ENCODE measurements at regions not wholly inside any gene's neighbourhood (a gene's known extent, or its start where the extent isn't known, plus 50 kb on each side); places are given as distances from the start of the nearest gene placed in this dataset.

DNA sequence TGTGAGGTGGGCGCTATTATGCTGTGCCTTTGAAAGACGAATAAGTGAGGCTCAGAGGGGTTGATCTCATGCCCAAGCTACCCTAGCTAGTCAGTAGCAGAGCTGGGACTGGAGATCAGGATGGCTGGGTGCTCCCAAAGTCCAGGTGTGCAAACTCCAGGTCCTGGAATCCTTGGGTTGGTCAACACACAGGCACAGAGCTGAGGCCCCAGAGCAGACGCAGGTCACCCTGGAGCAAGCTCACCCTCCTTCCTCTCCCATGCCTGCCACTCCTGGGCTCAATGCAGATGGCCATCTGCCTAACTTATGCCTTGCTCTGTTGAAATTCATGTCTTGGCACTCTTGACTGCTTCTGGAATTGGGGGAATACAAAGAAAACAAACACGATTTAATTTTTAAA lies 587.2 kb downstream of the PTPRU start:
- DNase-seq, result no peak

DNA sequence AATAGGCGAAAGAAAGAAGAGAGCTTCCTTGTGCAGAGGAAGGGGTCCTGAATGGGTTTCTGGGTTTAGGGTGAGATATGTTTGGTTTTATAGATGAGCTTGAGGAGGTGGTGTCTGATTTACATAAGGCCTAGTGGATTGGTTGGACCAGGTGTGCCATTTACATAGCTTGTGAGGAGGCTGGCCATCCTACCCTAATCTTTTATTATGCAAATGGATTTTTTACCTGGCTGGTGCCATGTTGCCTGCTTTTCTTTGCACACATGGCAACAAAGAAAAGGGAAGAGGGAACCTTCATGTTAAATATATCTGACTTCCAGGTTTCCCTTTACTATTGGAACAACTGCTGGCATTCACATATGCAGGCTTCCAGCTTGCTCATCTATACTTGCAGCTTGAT lies 585.3 kb downstream of the PTPRU start:
- no peak for DNase-seq

DNA sequence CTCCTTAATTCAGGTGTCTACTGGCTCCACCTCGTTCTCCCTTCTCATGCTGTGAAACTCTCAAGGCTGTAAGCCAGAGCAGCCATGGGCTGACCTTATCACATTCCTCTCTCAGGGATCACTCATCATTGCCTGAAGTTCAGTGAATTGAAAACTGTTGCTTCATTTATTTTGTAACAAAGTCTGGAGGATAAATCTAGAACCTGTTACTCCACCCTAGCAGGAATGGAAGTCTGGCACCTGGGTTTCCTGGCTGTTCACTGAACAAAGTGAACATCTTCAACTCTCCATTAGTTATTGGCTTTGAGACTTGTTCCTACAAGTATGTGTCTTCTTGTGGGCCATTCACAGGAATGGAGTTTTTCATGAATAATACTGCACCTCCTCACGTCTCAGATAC lies 584.1 kb downstream of the PTPRU start:
- DNase-seq, result no peak

DNA sequence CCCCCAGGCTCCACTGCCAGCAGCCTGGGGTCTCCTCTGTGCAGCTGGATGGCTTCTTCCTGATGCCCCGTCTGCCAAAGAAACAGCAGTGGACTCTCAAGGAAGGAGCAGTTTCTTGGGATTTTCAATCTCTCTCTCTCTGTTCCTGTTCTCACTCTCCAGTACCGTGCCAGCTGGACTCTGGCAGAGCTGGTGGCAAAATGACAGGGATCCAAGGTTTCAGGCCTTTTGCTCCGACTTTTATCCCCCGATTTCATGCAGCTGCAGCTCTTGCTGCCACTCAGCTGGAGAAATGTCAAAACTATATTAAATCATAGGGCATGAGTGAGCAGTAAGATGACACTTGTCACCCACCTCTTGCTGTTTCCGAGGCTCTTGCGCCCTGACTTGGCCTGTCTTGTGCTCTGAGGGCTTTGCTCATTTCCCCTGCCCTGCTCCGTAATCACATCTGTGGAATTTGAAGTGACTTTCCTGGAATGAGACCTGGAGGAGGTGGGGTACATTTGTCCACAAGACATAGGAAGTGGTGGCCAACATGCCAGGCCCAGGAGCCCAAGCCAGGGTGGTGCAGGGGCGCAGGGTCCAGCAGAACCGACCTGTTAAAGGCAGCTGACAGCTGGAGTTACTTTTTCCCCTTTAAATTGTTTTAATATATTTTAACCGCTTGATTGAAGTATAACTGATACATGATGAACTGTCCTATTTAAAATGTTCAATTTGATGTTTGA lies 576.2 kb downstream of the PTPRU start:
- DNase-seq, result no peak

DNA sequence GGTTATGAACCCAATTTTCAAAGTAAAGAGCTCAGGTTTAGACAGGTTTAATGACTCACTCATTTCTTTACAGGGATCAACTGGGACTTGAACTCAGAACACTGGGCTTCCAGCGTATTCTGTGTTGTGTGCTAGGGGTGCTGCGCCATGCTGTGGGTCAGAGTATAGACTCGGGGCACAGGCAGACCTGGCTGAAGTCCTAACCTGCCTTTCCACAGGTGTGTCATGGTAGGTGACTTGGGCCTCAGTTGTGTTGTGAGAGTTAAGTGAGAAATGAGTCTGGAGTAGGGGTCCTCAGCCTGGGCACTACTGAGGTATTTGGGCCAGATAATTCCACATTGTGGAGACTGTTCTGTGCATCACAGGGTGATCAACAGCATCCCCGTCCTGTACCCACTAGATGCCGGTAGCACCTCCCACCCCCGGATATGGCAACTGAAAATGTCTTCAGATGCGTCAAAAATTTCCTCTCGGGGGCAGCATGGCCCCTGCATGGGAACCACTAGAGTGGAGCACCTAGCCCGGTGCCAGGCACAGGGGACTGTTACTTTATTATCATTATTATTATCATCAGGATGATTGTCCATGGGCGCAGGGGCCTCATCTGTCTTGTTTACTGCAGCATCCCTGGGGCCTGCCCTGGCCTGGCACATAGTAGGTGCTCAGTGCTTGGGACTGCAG lies 575.5 kb downstream of the PTPRU start:
- no peak for DNase-seq

DNA sequence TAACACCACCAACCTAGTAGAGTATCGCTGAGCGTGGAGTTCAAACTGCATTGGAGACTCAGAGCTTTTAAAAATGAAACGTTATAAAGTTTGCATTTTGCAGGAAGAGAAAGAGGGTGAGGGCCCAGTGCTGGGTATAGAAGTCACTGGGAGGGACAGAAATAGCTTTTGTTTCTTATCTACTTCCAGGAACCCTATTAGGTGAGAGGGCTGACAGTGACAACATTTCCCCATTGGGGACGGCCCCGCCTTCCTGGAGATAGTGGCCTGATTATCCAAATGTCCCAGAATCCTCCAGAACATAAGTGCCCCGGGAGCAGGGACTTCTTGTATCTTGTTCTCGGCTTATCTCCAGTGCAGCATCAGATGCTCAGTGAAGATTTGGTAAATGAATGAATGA lies 574.9 kb downstream of the PTPRU start:
- DNase-seq, result no peak

DNA sequence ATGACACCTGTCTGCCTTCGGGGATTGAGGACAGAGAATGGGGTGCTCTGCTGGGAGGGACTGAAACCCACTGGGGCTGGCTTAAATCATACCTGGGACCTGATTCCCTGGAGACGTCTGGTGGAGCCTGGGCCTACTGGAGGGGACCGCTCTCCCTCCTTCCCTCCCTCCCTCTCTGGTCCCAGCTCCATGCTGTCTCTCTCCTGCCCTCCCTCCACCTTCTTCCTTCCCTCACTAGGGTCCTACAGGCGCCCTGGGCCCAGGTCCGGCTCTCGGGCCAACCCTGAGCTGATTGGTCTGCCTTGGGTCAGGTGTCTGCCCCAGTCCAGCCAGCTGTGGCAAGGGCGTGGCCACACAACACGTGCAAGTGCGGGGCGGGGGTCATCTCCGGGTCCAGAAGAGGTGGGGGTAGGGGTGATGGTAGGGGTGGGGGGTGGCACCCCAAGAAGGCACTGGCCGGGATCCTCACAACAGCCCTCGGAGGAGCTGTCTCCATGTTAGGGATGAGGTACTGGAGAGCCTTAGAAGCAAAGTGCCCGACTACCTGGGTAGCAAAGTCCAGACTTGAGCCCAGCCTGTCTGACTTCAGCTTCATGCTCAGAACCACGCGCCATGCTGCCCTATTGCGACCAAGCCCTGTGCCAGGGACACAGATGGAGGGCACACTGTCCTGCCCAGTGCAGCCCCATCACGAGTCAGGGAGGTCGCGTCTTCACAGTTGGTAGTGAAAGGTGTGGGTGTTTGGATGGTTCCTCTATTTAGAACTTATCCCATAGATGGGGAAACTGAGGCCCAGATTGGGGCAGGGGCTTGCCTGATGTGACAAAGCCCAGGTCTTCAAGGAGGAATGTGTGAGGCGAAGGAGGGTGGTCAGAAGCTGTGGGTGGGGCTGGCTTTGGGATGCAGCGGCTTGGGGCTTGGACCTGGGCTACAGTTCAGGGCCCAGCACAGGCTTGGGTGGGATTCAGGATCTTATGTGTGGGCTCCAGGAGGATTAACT lies 574.1 kb downstream of the PTPRU start:
- no peak for DNase-seq

DNA sequence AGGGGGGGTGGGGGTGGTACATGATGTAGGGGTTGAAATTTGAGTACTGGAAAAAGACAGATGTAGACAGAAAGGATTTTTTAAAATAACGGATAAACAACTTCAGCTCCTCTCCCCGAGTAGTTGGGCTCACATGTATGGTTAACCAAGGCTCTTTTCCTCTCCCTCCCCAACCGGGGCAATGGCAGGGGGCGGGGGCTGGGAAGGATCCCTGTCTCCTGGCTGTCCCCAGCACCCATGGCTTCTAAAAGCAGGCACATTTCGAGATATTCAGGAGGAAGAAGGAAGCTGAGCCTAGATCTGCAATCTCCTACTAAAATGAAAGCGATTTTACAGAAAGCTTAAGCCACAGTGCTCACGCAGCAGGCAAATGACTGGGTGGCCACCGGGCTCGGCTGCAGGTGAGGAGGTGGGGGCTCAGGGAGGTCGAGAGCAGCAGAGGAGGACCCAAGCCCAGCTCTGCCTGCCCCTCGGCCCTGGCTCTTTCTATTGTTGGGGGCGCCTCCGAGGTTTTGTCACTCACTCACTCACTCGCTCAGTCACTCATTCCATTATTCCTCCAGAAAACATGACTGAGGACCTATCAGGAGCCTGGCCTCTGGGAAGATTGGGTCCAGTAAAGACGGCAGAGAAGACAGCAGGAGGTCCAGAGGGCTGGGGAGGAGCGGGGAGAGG lies 573.3 kb downstream of the PTPRU start:
- no peak for DNase-seq

DNA sequence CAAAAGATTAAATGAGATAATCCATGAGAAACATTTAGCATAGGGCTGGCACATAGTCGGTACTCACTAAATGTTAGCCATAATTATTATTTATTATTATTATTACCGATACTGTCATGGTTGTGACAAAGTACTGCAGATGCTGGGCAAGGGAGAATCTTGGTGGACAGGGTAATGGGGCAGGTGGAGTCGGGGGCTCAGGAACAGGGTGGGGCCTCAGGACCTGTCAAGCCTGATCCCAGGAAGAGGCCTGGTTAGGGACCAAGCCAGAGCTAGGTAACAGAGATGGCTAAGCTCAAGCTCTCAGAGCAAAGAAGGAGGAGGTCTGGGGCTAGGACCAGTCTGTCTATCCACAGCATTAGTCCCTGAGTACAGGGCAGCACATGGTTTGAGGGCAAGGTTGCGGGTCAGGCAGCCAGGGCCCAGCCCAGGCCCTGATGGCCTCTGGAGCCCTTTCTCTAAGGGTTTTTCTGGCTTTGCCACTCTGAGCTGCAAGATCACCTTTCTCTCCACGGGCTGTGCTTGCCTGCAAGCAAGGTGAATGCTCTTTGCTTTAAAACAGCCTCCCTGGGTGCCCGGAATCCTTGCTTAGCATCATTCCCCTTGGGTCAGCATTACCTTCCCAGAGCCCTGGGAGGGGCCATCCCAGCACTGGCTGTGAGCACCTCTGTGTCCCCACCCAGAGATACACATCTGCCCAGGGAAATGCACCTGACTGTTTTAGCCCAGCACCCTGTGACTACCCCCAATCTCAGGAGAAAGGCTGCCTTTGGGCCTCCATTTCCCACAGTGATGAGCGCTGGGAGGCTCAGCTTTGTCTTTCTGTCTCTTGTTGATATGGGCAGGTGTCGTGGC lies 572.0 kb downstream of the PTPRU start:
- DNase-seq, result no peak

DNA sequence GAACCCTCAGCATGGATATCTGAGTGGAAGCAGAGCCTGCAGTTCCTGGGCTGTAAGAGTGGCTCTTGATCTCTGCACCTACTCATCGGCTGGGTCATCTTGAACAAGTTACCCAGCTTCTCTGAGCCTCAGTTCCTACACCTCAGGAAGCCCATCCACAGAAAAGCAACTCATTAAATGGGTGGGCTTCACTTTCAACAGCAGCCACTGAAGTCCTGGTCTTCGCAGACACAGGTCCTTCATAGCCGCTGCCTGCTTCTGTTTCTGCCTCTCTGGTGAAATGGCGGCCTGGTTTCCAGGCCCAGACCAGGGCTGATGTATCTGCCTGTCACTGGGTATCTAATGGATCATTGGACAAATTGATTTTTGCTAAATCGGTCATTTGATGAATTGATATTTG lies 571.4 kb downstream of the PTPRU start:
- DNase-seq, result no peak

DNA sequence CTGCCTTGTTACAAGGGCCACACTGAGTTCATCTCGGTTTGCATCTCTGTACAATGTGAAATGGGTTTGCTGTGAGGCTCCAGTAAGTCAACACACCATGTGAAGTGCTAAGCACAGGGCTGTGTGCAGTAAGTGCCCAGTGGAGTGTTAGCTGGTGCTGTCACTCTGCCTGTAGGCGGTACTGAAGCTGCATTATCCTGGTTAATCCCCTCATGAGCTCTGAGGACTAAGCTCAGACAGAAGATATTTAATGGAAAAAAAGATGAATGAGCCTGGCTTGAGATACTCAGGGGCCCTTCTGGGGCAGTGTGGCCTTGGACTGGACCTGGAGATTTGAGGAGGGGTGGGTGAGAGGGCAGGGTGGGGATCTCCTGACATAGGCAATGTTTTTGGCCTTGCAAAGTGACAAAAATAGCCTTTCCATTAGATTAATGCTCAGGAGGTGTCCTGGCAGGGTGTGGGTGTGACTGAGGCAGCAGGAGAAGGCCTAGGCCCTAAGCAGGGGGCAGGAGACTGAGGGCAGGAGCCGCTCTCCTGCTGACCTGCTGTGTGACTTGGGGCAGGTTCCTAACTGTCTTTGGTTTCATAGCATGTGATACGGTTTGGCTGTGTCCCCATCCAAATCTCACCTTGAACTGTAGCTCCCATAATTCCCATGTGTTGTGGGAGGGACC lies 570.5 kb downstream of the PTPRU start:
- DNase-seq, result no peak

DNA sequence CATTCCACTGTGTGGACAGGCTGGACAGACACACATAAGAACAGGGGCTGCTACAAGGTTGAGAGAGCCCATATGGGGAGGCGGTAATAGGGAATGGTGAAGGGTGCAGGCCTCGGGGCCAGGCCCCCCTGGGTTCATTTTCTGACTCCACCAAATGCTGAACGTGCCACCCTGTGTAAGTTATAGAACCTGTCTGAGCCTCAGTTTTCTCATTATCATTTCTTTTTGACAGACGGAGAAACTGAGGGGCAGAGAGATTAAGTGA lies 569.5 kb downstream of the PTPRU start:
- DNase-seq, result no peak

DNA sequence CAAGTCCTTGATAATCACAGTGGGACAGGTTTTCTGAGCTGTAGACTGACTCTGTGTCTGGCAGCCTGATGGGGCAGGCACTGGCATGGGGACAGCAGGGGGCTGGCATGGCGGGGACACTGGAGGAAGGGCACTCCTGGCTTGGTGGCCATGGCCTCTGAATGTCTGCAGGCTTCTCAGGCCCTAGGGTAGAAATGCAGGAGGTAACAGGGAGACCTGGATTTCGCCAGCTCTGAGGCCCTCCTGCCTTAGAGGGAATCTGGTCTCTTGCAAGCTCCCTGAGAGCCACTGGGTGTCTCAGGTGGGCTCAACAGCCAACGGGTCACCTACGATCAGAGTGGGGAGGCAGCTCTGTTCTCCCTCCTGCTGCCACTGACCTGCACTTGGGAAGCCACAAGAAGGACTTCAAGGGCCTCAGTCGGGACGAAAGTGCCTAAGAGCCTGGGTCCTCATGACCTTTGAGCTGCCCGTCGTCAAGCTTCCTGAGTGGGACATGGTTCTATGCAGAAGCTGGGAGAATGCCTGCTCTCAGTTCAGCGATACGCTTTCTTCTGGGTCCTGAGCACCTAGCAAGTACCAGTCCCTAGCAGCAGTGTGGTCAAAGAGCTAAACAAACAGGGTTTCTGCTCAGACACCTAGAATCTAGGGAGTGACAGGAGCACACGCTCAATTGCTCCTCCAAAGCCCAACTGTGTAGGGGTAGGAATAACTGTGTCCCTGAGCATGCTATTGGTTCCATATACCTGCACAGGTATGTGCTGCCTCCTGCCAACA lies 569.0 kb downstream of the PTPRU start:
- DNase-seq, result no peak

DNA sequence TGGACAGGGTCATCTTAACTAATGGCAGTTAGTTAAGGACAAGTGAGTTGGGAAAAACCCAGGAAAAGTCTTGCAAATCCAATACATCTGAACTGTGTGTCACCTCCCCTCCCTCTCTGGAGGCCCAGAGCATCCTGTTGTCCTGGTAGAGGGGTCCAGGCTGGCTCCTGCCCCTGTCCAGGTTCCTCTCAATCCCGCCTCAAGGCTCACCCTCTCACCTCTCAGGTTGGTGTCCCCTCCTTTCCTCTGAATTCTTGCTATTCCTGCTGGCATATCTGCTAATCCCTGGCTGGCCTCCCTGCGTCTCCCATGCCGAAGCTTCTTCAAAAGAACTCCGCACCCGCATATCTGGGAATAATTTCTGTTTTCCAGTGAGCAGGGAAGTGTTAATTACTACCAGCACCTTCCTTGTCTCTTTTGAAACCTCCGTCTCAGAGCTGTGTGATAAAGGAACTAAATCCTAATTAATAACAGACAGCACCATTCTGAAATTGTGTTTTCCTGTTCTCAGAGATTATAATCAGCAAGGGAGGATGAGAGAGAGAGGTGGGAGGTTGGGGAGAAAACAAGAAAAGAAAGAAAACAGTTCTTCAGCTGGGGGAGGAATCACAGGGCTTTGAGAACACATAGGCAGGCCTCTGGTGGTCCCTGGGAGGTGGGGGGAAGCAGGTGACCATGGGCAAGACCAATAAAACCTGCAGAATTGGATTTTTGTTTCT lies 568.0 kb downstream of the PTPRU start:
- DNase-seq, result no peak

DNA sequence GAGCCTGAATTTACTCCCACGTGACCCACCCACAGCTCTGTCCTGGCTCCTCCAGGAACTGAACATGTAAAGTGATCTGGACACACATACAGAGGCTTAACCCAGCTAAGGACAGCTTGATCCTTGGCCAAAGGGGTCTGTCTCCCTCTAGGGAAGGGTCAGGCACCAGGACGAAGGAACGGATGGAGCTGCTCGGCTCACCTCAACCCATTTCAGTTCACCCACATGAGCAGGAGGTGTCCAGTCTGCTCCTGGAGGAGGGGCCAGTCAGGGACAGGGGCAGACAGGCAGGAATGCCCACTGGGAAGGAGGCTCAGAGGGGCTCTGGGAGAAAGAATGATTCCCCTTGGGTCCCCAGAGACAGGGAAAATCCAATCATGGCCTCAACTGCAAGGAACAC lies 567.2 kb downstream of the PTPRU start:
- no peak for DNase-seq

DNA sequence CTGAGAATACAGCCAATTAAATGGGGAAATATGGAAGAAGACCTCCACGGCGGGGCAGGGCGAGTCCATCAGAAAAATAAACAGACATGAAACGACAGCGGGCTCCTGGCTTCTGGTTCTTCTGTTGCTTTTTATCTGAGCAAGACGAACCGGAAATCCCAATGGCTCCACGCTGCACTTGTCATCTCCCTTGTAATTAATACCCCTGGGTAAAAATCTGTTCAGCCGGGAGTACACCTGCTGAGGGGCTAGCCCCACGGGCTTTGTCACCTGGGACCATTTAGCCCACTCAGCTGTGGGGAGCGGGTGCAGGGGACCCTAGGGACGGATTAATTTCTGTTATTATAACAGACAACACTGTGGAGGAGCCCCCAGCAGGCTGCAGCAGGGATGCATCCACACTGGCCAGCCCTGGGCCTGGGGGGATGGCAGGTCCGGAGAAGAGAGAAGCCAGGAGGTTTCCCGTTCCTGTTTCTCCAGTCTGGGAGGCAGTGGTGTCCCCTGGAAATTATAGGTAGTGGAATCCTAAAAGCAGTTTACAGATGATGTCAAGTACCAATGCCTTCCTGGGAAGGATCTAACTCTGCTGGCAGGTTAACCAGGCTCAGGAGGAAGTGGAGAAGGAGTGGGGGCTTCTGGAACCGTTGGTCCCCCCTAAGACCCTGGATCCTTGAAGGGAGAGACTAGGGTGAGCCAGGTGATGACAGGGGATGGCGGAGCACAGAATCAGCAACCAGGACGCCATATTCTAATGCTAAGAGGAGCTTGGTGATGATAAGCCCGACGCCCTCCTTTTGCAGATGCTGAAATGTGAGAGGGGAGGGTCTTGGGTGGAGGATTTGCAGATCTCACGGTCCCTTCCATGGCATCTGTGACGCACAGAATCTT lies 566.1 kb downstream of the PTPRU start:
- no peak for DNase-seq

DNA sequence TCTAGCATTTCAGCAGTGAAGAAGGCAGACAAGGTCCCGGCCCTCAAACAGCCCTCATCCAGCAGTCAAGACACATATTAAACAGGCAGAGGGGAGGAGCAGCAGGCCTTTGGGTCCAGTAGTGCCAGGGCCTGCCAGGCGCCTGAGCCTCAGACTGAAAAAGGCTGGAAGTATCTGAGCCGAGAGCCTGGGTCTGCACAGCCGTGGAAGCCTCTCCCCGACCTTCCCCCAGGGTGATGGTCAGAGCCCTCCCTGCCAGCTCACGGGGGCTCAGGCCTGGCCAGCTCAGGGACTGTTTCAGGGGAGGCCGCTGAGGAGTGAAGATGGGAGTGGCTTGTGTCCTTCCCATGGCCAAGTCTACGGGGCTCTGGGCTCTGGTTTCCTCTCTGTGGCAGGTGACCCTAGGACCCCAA lies 565.2 kb downstream of the PTPRU start:
- DNase-seq, result no peak

DNA sequence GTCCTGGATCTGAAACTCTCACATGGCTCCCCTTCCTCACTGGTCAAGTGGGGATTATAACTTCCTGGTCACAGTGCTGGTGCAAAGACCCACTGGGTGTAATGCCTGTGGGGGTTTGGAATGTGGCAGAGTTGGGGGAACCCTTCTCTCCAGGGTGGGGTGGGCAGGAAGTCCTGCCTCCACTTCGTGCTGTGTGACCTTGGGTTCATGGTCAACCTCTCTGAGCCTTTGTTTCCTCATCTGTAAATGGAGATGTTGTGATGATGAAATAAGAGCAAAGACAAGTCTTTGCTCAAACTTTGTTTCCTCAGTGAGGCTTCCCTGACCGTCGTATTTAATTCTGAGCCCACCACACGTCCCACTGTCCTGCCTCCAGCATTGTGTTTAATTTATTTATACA lies 564.7 kb downstream of the PTPRU start:
- DNase-seq, result no peak

DNA sequence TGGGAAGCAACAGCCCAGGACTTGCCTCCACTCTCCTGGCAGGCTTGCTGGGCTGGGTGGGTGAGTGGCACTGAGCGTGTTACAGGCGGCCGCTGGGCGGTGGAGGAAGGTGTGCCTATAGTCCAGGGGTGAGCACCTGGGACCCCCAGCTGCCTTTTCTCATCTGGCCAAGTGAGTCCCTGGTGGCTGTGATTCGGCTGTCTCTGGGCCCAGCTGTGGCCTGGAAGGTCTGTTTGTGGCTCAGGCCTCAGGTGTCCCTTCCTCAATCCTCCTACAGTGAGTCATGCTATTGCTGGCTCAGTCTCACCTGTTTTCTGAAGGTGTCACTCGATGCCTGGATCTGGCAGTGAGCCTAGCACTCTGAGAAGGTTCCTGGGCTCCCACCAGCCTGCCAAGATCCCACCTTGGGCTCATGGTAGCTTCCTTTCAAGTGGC lies 564.2 kb downstream of the PTPRU start:
- DNase-seq, result no peak

Data from NCI-H446 treated with DMSO at 0.1 percent for 48 hours (cell line).